Transverse colon (tissue), 4 donors: ENCODE measurements at regions not wholly inside any gene's neighbourhood (a gene's known extent, or its start where the extent isn't known, plus 50 kb on each side); places are given as distances from the start of the nearest gene placed in this dataset.

Experiments used
- DNase-seq: peaks from one replicate; pipeline ENCODE4 v3.0.0-alpha.2; 2019
- H3K27ac ChIP-seq, 4 donors: fragments of 200-600 bp; sonication (generic); 2 replicates each; pipeline ENCODE4 v1.5.1; 2016 to 2018; ENCODE audit warnings: inconsistent platforms in 4 of 4
- H3K27me3 ChIP-seq: fragments of 200-600 bp; sonication (generic); 2 replicates; pipeline ENCODE4 v1.5.1; 2017; ENCODE audit warnings: inconsistent platforms
- H3K36me3 ChIP-seq, 4 donors: fragments of 200-600 bp; sonication (generic); 2 replicates each; pipeline ENCODE4 v1.5.1; 2017 to 2019; ENCODE audit warnings: inconsistent platforms in 4 of 4
- H3K4me1 ChIP-seq, 4 donors: fragments of 200-600 bp; sonication (generic); 2 replicates each; pipeline ENCODE4 v1.5.1; 2017 to 2020; ENCODE audit warnings: inconsistent platforms in 4 of 4
- H3K4me3 ChIP-seq, 4 donors: fragments of 200-600 bp; sonication (generic); 1 replicate in 1 of 4; 2 replicates in 3 of 4; pipeline versions ENCODE4 v1.5.1 to v1.6.1; 2017 to 2019; ENCODE audit warnings: inconsistent platforms in 4 of 4
- H3K9me3 ChIP-seq, 2 donors: fragments of 200-600 bp; sonication (generic); 2 replicates each; pipeline ENCODE4 v1.5.1; 2017 to 2019; ENCODE audit warnings: inconsistent platforms in 2 of 2
- CTCF ChIP-seq, 5 experiments: fragments of 200-600 bp in 3 of 5; fragments of 450-650 bp in 2 of 5; sonication (generic) in 3 of 5; IDR thresholded peaks; 1 replicate in 2 of 5; 2 replicates in 3 of 5; pipeline ENCODE4 v1.5.1; 2016 to 2017; ENCODE audit warnings: antibody characterized with exemption in 5 of 5, inconsistent platforms in 3 of 5, mild to moderate bottlenecking in 2 of 5, moderate library complexity in 1 of 5
- EP300 ChIP-seq: sonication (generic); formaldehyde crosslinking; IDR thresholded peaks from one replicate; pipeline ENCODE4 v1.6.1; 2017; ENCODE audit warnings: antibody characterized with exemption, low read depth
- POLR2A ChIP-seq: fragments of 450-650 bp; IDR thresholded peaks from one replicate; pipeline ENCODE4 v1.6.1; 2016; ENCODE audit warnings: antibody characterized with exemption, mild to moderate bottlenecking, moderate library complexity
- POLR2AphosphoS5 ChIP-seq, 3 donors: sonication (generic); formaldehyde crosslinking; IDR thresholded peaks; one replicate each; pipeline ENCODE4 v1.6.1; 2016; ENCODE audit warnings: antibody characterized with exemption in 3 of 3
- WGBS, 2 donors: methylation state at CpG; one replicate each; pipeline ENCODE4 v1.1.5; 2018; ENCODE audit warnings: low coverage in 1 of 2; 5-methylcytosine and 5-hydroxymethylcytosine counted together
- in situ Hi-C, 4 donors: fragments of 200-750 bp; cut with MboI; loops; one replicate each; pipeline versions ENCODE4 v1.15.0 to v1.15.1; 2017; ENCODE audit warnings: low sequenced_read_pairs in 3 of 4, low pct_ligation_motif_present in 1 of 4, low pct_unique_long_range_greater_than_20kb in 1 of 4
- intact Hi-C: fragments of 100-400 bp; cut with DNase I; formaldehyde crosslinking; loops from one replicate; pipeline ENCODE4 v1.15.1; 2023; ENCODE audit warnings: low total_unique reads

GRCh38 chr4:129232589-129233337 lies 136.8 kb downstream of the C4orf33 start:
- Histone ChIP-seq H3K27me3 (no peaks in the 10 kb centered on the region), H3K4me1 (no peaks in the 10 kb centered on the region), H3K4me3 (no peak overlapping the region), H3K27ac (no peak overlapping the region), H3K9me3 (no peaks in the 10 kb centered on the region), H3K36me3 (no peaks in the 10 kb centered on the region)
- TF ChIP-seq CTCF (IDR thresholded peaks at IDR 0.05) (no peak), EP300 (no peak), POLR2AphosphoS5 (IDR thresholded peaks at IDR 0.05) (no peak)
- 42 to 47% methylated on average over 2 to 3 of the region's 3 CpGs for whole genome bisulfite sequencing, 2 donors
- intact Hi-C loops (no loop called here), in situ Hi-C loops (no loop called here)
- DNase-seq = no peak

- intact Hi-C loops (no loop called here), in situ Hi-C loops (no loop called here)
- Histone ChIP-seq H3K27me3 (no peaks in the 10 kb centered on the region), H3K4me3 (no peak overlapping the region), H3K9me3 (no peaks in the 10 kb centered on the region), H3K36me3 (no peaks in the 10 kb centered on the region), H3K4me1 (no peaks in the 10 kb centered on the region), H3K27ac (no peak overlapping the region)
- no peak for TF ChIP-seq POLR2A
- no peak for TF ChIP-seq EP300
- no peak for TF ChIP-seq POLR2AphosphoS5 (IDR thresholded peaks at IDR 0.05)
- no peak for TF ChIP-seq CTCF (IDR thresholded peaks at IDR 0.05)
- DNase-seq = no peak
- 77 to 80% methylated on average over 1 of the region's 1 CpG for WGBS, 2 donors
Measured at GRCh38 chr4:129233691-129234090, 137.7 kb downstream of the C4orf33 start.

GRCh38 chr4:129236351-129236750 lies 140.4 kb downstream of the C4orf33 start:
- Histone ChIP-seq H3K4me3 (no peak overlapping the region), H3K27me3 (no peaks in the 10 kb centered on the region), H3K9me3 (no peaks in the 10 kb centered on the region), H3K36me3 (no peaks in the 10 kb centered on the region), H3K27ac (no peak overlapping the region), H3K4me1 (peaks cover 0 to 9% (median 0%) of the 10 kb centered on the region in 4 donors)
- 93 to 96% methylated on average over 3 of the region's 3 CpGs for WGBS, 2 donors
- DNase-seq = no peak
- in situ Hi-C loops = no loop called here
- no peak for TF ChIP-seq POLR2A
- no peak for TF ChIP-seq EP300
- TF ChIP-seq CTCF (IDR thresholded peaks at IDR 0.05) = no peak
- TF ChIP-seq POLR2AphosphoS5 (IDR thresholded peaks at IDR 0.05) = no peak
- intact Hi-C loops = no loop called here

GRCh38 chr4:129239088-129239487 lies 143.1 kb downstream of the C4orf33 start:
- in situ Hi-C loops (no loop called here), intact Hi-C loops (no loop called here)
- 22 to 26% methylated on average over 3 of the region's 3 CpGs for whole genome bisulfite sequencing, 2 donors

More at GRCh38 chr4:129239088-129239487, 143.1 kb downstream of the C4orf33 start:
- Histone ChIP-seq H3K4me3 (no peak overlapping the region), H3K4me1 (peaks cover 0 to 9% (median 0%) of the 10 kb centered on the region in 4 donors), H3K27ac (no peak overlapping the region), H3K9me3 (no peaks in the 10 kb centered on the region), H3K27me3 (no peaks in the 10 kb centered on the region), H3K36me3 (no peaks in the 10 kb centered on the region)
- DNase-seq = peak; percentile 35
- TF ChIP-seq POLR2AphosphoS5 (IDR thresholded peaks at IDR 0.05) (no peak), CTCF (IDR thresholded peaks at IDR 0.05) (no peak), POLR2A (no peak), EP300 (no peak)
